Loucy (cell line): ENCODE measurements at regions not wholly inside any gene's neighbourhood (a gene's known extent, or its start where the extent isn't known, plus 50 kb on each side); places are given as distances from the start of the nearest gene placed in this dataset.

ENCODE experiments used
- EZH2phosphoT487 ChIP-seq: fragments of 200-600 bp; IDR thresholded peaks from 2 replicates; pipeline ENCODE4 v1.6.1; 2018; ENCODE audit warnings: antibody characterized with exemption, mild to moderate bottlenecking, moderate library complexity, borderline replicate concordance
- TF ChIP-seq, protein P1 (sequence below): fragments of 200-600 bp; sonication (generic); conservative IDR thresholded peaks from 2 replicates; pipeline ENCODE4 v1.5.1; 2014; ENCODE audit warnings: mild to moderate bottlenecking, antibody characterized with exemption, low read length

DNA sequence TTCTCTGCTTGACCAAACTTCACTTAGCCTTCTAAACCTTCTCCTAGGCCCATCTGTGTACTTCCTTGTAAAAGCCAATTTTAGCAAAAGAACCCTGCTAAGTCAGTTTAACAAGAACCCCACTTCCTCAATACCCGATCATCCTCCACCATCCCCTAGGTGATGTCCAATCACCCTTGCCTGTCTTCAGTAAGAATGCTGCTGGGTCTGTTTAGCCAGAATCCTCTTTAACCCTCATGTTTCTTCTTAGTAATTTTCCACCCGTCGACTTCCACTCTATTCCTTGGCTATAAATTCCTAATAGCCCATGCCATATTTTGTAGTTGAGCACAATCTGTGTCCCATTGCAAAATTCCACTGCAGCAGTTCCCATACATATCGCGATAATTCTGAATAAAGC is 780.0 kb upstream of the RAB6C start:
- TF ChIP-seq, protein P1, sequence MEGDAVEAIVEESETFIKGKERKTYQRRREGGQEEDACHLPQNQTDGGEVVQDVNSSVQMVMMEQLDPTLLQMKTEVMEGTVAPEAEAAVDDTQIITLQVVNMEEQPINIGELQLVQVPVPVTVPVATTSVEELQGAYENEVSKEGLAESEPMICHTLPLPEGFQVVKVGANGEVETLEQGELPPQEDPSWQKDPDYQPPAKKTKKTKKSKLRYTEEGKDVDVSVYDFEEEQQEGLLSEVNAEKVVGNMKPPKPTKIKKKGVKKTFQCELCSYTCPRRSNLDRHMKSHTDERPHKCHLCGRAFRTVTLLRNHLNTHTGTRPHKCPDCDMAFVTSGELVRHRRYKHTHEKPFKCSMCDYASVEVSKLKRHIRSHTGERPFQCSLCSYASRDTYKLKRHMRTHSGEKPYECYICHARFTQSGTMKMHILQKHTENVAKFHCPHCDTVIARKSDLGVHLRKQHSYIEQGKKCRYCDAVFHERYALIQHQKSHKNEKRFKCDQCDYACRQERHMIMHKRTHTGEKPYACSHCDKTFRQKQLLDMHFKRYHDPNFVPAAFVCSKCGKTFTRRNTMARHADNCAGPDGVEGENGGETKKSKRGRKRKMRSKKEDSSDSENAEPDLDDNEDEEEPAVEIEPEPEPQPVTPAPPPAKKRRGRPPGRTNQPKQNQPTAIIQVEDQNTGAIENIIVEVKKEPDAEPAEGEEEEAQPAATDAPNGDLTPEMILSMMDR, result no peak
- TF ChIP-seq EZH2phosphoT487, result no peak
